Stomach (tissue), 8 donors: ENCODE measurements at regions not wholly inside any gene's neighbourhood (a gene's known extent, or its start where the extent isn't known, plus 50 kb on each side); places are given as distances from the start of the nearest gene placed in this dataset.
"Not testable (repeated sequence)": the region's sequence is repeated elsewhere in the genome, so short reads cannot be mapped to it uniquely, and the experiment has no call there.

ENCODE experiments used
- DNase-seq, 2 donors: peaks; one replicate each; pipeline versions ENCODE4 v3.0.0 to v3.0.0-alpha.2; 2013 to 2019
- H3K27ac ChIP-seq, 5 donors: fragments of 200-600 bp in 4 of 5; sonication (generic) in 4 of 5; one replicate each; pipeline ENCODE4 v1.5.1; 2013 to 2019; ENCODE audit warnings: mild to moderate bottlenecking in 1 of 5, moderate library complexity in 1 of 5
- H3K27me3 ChIP-seq, 3 donors: fragments of 200-600 bp; sonication (generic); one replicate each; pipeline ENCODE4 v1.5.1; 2017 to 2019; ENCODE audit warnings: mixed run types in 1 of 3
- H3K36me3 ChIP-seq, 4 donors: fragments of 200-600 bp; sonication (generic); 1 replicate in 3 of 4; 2 replicates in 1 of 4; pipeline ENCODE4 v1.5.1; 2016 to 2019
- H3K4me1 ChIP-seq, 4 donors: fragments of 200-600 bp; sonication (generic); one replicate each; pipeline ENCODE4 v1.5.1; 2016 to 2019
- H3K4me3 ChIP-seq, 4 donors: fragments of 200-600 bp; sonication (generic) in 3 of 4; one replicate each; pipeline ENCODE4 v1.5.1; 2016 to 2019; ENCODE audit warnings: mild to moderate bottlenecking in 1 of 4
- H3K9me3 ChIP-seq, 4 donors: fragments of 200-600 bp; sonication (generic); one replicate each; pipeline ENCODE4 v1.5.1; 2016 to 2019
- EP300 ChIP-seq: sonication (generic); formaldehyde crosslinking; IDR thresholded peaks from one replicate; pipeline ENCODE4 v1.6.1; 2017; ENCODE audit warnings: antibody characterized with exemption
- POLR2A ChIP-seq, 4 donors: fragments of 450-650 bp; IDR thresholded peaks; one replicate each; pipeline ENCODE4 v1.6.1; 2016; ENCODE audit warnings: antibody characterized with exemption in 4 of 4, control low read depth in 2 of 4, mild to moderate bottlenecking in 1 of 4, moderate library complexity in 1 of 4
- POLR2AphosphoS5 ChIP-seq, 3 donors: sonication (generic); formaldehyde crosslinking; IDR thresholded peaks; one replicate each; pipeline ENCODE4 v1.6.1; 2016; ENCODE audit warnings: antibody characterized with exemption in 3 of 3
- WGBS, 5 donors: extraction: QIAGEN DNeasy Blood & Tissue Kit in 3 of 5; methylation state at CpG; one replicate each; pipeline versions ENCODE4 v1.1.5 to v1.1.7; 2013 to 2018; 5-methylcytosine and 5-hydroxymethylcytosine counted together
- intact Hi-C: fragments of 100-400 bp; cut with DNase I; formaldehyde crosslinking; loops from one replicate; pipeline ENCODE4 v1.15.1; 2023; ENCODE audit warnings: low total_unique reads
- TF ChIP-seq, protein P1 (sequence below), 7 experiments: fragments of 450-650 bp in 4 of 7; fragments of 200-600 bp in 3 of 7; sonication (generic) in 3 of 7; IDR thresholded peaks; one replicate each; pipeline ENCODE4 v1.5.1; 2016 to 2019; ENCODE audit warnings: antibody characterized with exemption in 7 of 7, control low read depth in 2 of 7, mild to moderate bottlenecking in 1 of 7
- donor health status: healthy with polysubstance abuse.
- donor health status: Bipolar disorder and iron deficiency.
- donor health status: healthy.

GRCh38 chr5:63774939-63775338 lies 187.3 kb downstream of the HTR1A start:
- no peak for DNase-seq
- WGBS, 5 donors, result 94 to 100% (median 97%) methylated on average over 1 of the region's 1 CpG
- Histone ChIP-seq H3K36me3 (no peaks in the 10 kb centered on the region), H3K9me3 (peaks cover 0 to 17% (median 3%) of the 10 kb centered on the region in 4 donors), H3K27ac (no peak overlapping the region), H3K4me3 (no peak overlapping the region), H3K27me3 (no peaks in the 10 kb centered on the region), H3K4me1 (no peaks in the 10 kb centered on the region)
- no peak for TF ChIP-seq POLR2A (IDR thresholded peaks at IDR 0.05)
- TF ChIP-seq POLR2AphosphoS5 (IDR thresholded peaks at IDR 0.05), result no peak
- TF ChIP-seq, protein P1, sequence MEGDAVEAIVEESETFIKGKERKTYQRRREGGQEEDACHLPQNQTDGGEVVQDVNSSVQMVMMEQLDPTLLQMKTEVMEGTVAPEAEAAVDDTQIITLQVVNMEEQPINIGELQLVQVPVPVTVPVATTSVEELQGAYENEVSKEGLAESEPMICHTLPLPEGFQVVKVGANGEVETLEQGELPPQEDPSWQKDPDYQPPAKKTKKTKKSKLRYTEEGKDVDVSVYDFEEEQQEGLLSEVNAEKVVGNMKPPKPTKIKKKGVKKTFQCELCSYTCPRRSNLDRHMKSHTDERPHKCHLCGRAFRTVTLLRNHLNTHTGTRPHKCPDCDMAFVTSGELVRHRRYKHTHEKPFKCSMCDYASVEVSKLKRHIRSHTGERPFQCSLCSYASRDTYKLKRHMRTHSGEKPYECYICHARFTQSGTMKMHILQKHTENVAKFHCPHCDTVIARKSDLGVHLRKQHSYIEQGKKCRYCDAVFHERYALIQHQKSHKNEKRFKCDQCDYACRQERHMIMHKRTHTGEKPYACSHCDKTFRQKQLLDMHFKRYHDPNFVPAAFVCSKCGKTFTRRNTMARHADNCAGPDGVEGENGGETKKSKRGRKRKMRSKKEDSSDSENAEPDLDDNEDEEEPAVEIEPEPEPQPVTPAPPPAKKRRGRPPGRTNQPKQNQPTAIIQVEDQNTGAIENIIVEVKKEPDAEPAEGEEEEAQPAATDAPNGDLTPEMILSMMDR (IDR thresholded peaks at IDR 0.05), result no peak
- TF ChIP-seq EP300, result no peak
- intact Hi-C loops, result no loop called here

GRCh38 chr5:63768221-63768620 lies 194.0 kb downstream of the HTR1A start:
- no peaks in the 10 kb centered on the region for H3K27me3 ChIP-seq
- no peaks in the 10 kb centered on the region for H3K4me1 ChIP-seq
- intact Hi-C loops, result no loop called here
- no peak for DNase-seq
- no peaks in the 10 kb centered on the region for H3K36me3 ChIP-seq
- WGBS, 5 donors, result 62 to 80% (median 71%) methylated on average over 4 of the region's 4 CpGs
- no peak overlapping the region for H3K4me3 ChIP-seq
- TF ChIP-seq POLR2A (IDR thresholded peaks at IDR 0.05), result no peak
- TF ChIP-seq, protein P1 (IDR thresholded peaks at IDR 0.05), result no peak
- no peak for TF ChIP-seq POLR2AphosphoS5 (IDR thresholded peaks at IDR 0.05)
- H3K27ac ChIP-seq, result no peak overlapping the region
- H3K9me3 ChIP-seq, result peaks cover 0 to 2% (median 0%) of the 10 kb centered on the region in 4 donors

GRCh38 chr5:63760965-63761364 lies 201.3 kb downstream of the HTR1A start:
- H3K4me3 ChIP-seq, result no peak overlapping the region
- DNase-seq, result no peak
- TF ChIP-seq POLR2A (IDR thresholded peaks at IDR 0.05) (no peak), POLR2AphosphoS5 (IDR thresholded peaks at IDR 0.05) (no peak), EP300 (no peak)
- TF ChIP-seq, protein P1 (IDR thresholded peaks at IDR 0.05), result no peak
- 80 to 88% (median 82%) methylated on average over 5 of the region's 5 CpGs for WGBS, 5 donors
- no peaks in the 10 kb centered on the region for H3K36me3 ChIP-seq
- H3K4me1 ChIP-seq, result no peaks in the 10 kb centered on the region
- peaks cover 0 to 4% (median 0%) of the 10 kb centered on the region in 4 donors for H3K9me3 ChIP-seq
- no peaks in the 10 kb centered on the region for H3K27me3 ChIP-seq
- H3K27ac ChIP-seq, result no peak overlapping the region
- intact Hi-C loops, result no loop called here

DNA sequence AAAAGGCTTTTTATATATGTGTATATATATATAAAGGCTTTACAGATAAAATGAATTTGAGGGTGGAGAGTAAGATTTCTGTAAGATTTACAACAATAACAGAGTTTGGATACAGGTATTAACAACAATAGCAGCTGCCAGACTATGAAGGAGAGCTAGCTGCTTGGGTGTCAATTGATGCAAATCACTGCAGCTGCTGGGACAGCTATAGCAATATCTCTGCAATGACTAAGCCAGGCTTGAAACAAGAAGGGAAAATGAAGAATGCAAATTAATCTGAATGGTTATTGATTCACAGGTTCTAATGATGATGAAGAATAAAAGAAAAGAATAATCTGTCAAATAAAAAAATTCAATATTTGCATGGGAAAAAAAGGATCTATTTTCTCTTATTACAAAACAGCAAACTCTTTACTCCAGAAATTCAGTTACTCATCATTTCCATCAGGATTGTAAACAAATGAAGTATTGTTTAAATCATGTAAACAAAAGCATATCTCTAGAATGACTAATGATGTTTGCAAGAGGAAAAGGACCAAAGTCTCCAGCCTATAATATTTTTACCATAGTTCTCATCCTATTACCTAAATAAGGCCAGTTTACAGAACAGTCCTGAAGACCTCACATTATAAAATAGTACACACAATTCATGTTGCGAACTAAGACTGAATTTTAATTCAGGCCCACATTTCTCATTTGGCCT lies 219.0 kb downstream of the HTR1A start:
- no peak for DNase-seq
- H3K27ac ChIP-seq, result no peak overlapping the region
- intact Hi-C loops, result no loop called here
- no peaks in the 10 kb centered on the region for H3K4me1 ChIP-seq
- no peaks in the 10 kb centered on the region for H3K27me3 ChIP-seq
- no peak overlapping the region for H3K4me3 ChIP-seq
- TF ChIP-seq EP300, result no peak
- peaks cover 0 to 21% (median 8%) of the 10 kb centered on the region in 4 donors for H3K9me3 ChIP-seq
- 40 to 97% (median 94%) methylated on average over 1 of the region's 1 CpG for WGBS, 5 donors
- no peaks in the 10 kb centered on the region for H3K36me3 ChIP-seq

GRCh38 chr5:63732880-63733279 lies 229.4 kb downstream of the HTR1A start:
- intact Hi-C loops, H3K27ac ChIP-seq: not testable (repeated sequence)
- WGBS, 5 donors, result 68 to 84% (median 71%) methylated on average over 5 of the region's 5 CpGs

More at GRCh38 chr5:63732880-63733279, 229.4 kb downstream of the HTR1A start:
- not testable (repeated sequence) for H3K27me3 ChIP-seq, H3K9me3 ChIP-seq, H3K36me3 ChIP-seq, DNase-seq, H3K4me3 ChIP-seq, H3K4me1 ChIP-seq
